Astrocyte (in vitro differentiated cells and primary cell): ENCODE measurements at regions not wholly inside any gene's neighbourhood (a gene's known extent, or its start where the extent isn't known, plus 50 kb on each side); places are given as distances from the start of the nearest gene placed in this dataset.

Experiments used
- DNase-seq: peaks from one replicate; pipeline ENCODE4 v3.0.0-alpha.2; 2010; ENCODE audit warnings: low read depth
- FAIRE-seq: peaks from 2 replicates; lab custom pipeline; 2011; peaks lifted over from hg19 to GRCh38; lab: Jason Lieb, UNC
- H2AFZ ChIP-seq: 2 replicates; pipeline ENCODE4 v1.6.0; 2012; ENCODE audit warnings: low read depth, low read length, inconsistent platforms
- H3K27ac ChIP-seq: 2 replicates; pipeline ENCODE4 v1.5.1; 2011; ENCODE audit warnings: low read depth, low read length, inconsistent platforms
- H3K27me3 ChIP-seq: 2 replicates; pipeline ENCODE4 v1.6.0; 2011; ENCODE audit warnings: low read length, inconsistent platforms; ENCODE audit not compliant: insufficient read depth
- H3K36me3 ChIP-seq: 2 replicates; pipeline ENCODE4 v1.5.1; 2011; ENCODE audit warnings: low read length, inconsistent platforms; ENCODE audit not compliant: insufficient read depth
- H3K4me1 ChIP-seq: 2 replicates; pipeline ENCODE4 v1.5.1; 2011; ENCODE audit warnings: low read length, inconsistent platforms; ENCODE audit not compliant: insufficient read depth
- H3K4me2 ChIP-seq: 2 replicates; pipeline ENCODE4 v1.6.0; 2012; ENCODE audit warnings: low read length, inconsistent platforms
- H3K4me3 ChIP-seq: 2 replicates; pipeline ENCODE4 v1.5.1; 2011; ENCODE audit warnings: low read depth, mild to moderate bottlenecking, low read length, inconsistent platforms; ENCODE audit not compliant: insufficient read depth
- H3K79me2 ChIP-seq: 2 replicates; pipeline ENCODE4 v1.6.0; 2012; ENCODE audit warnings: mild to moderate bottlenecking, low read length, inconsistent platforms; ENCODE audit not compliant: insufficient read depth
- H3K9ac ChIP-seq: 2 replicates; pipeline ENCODE4 v1.6.0; 2012; ENCODE audit warnings: mild to moderate bottlenecking, low read length, inconsistent platforms
- H3K9me3 ChIP-seq: 2 replicates; pipeline ENCODE4 v1.5.1; 2012; ENCODE audit warnings: low read depth, mild to moderate bottlenecking, low read length, inconsistent platforms; ENCODE audit not compliant: insufficient read depth
- H4K20me1 ChIP-seq: 2 replicates; pipeline ENCODE4 v1.6.0; 2012; ENCODE audit warnings: low read length, inconsistent platforms; ENCODE audit not compliant: insufficient read depth
- H3K27ac Mint-ChIP-seq: one replicate; pipeline ENCODE4 v1.8.0; 2021; ENCODE audit warnings: mild to moderate bottlenecking, mixed read lengths; ENCODE audit not compliant: unreplicated experiment
- H3K27me3 Mint-ChIP-seq: one replicate; pipeline ENCODE4 v1.8.0; 2021; ENCODE audit warnings: low read depth, mixed read lengths; ENCODE audit not compliant: unreplicated experiment
- H3K36me3 Mint-ChIP-seq: one replicate; pipeline ENCODE4 v1.8.0; 2021; ENCODE audit warnings: low read depth, mixed read lengths; ENCODE audit not compliant: unreplicated experiment
- H3K4me1 Mint-ChIP-seq: one replicate; pipeline ENCODE4 v1.8.0; 2021; ENCODE audit warnings: low read depth, mixed read lengths; ENCODE audit not compliant: unreplicated experiment
- H3K4me3 Mint-ChIP-seq: one replicate; pipeline ENCODE4 v1.8.0; 2021; ENCODE audit warnings: mild to moderate bottlenecking, moderate library complexity, mixed read lengths; ENCODE audit not compliant: unreplicated experiment
- H3K9me3 Mint-ChIP-seq: one replicate; pipeline ENCODE4 v1.8.0; 2021; ENCODE audit warnings: mild to moderate bottlenecking, mixed read lengths; ENCODE audit not compliant: unreplicated experiment
- EZH2 ChIP-seq: IDR thresholded peaks from 2 replicates; pipeline ENCODE4 v1.6.1; 2012; ENCODE audit warnings: mild to moderate bottlenecking, low read length, inconsistent platforms; ENCODE audit not compliant: insufficient read depth
- TF ChIP-seq, protein P1 (sequence below): IDR thresholded peaks from 2 replicates; pipeline ENCODE4 v1.5.1; 2011; ENCODE audit warnings: low read depth, mild to moderate bottlenecking, inconsistent platforms, low read length, moderate library complexity; ENCODE audit not compliant: insufficient read depth

DNA sequence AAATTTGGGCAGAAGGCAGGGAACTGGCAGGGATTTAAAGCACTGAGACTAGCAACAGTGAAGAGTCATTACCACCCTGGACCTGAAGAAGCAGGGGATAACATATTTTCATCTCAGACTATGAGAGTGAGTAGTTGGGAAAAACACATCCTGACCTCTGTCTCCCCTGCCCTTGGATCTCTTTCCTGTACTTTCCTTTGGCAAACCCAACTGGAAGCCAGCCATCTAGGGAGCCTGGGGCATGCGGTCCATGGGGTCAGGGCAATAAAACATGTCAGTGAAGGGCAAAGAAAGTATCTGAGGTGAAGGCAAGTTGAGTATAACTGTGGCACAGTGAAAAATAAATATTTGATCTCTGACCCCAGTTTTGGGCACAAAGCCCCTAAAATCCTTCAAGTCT is 698.2 kb downstream of the DOK5 start:
- Histone ChIP-seq H3K4me3 (no peak overlapping the region), H4K20me1 (no peaks in the 10 kb centered on the region), H3K4me2 (no peak overlapping the region), H3K4me1 (no peaks in the 10 kb centered on the region), H3K36me3 (no peaks in the 10 kb centered on the region), H3K27me3 (no peaks in the 10 kb centered on the region), H3K27ac (no peak overlapping the region), H3K79me2 (no peaks in the 10 kb centered on the region), H3K9me3 (no peaks in the 10 kb centered on the region), H3K9ac (no peak overlapping the region), H2AFZ (no peak overlapping the region)
- H3K9me3 Mint-ChIP-seq: no peaks in the 10 kb centered on the region
- H3K4me1 Mint-ChIP-seq: no peaks in the 10 kb centered on the region
- TF ChIP-seq EZH2: no peak
- TF ChIP-seq, protein P1, sequence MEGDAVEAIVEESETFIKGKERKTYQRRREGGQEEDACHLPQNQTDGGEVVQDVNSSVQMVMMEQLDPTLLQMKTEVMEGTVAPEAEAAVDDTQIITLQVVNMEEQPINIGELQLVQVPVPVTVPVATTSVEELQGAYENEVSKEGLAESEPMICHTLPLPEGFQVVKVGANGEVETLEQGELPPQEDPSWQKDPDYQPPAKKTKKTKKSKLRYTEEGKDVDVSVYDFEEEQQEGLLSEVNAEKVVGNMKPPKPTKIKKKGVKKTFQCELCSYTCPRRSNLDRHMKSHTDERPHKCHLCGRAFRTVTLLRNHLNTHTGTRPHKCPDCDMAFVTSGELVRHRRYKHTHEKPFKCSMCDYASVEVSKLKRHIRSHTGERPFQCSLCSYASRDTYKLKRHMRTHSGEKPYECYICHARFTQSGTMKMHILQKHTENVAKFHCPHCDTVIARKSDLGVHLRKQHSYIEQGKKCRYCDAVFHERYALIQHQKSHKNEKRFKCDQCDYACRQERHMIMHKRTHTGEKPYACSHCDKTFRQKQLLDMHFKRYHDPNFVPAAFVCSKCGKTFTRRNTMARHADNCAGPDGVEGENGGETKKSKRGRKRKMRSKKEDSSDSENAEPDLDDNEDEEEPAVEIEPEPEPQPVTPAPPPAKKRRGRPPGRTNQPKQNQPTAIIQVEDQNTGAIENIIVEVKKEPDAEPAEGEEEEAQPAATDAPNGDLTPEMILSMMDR: no peak
- DNase-seq (no peak), FAIRE-seq (no peak)
- no peaks in the 10 kb centered on the region for H3K36me3 Mint-ChIP-seq
- no peaks in the 10 kb centered on the region for H3K27me3 Mint-ChIP-seq
- H3K27ac Mint-ChIP-seq: no peak overlapping the region
- no peak overlapping the region for H3K4me3 Mint-ChIP-seq

DNA sequence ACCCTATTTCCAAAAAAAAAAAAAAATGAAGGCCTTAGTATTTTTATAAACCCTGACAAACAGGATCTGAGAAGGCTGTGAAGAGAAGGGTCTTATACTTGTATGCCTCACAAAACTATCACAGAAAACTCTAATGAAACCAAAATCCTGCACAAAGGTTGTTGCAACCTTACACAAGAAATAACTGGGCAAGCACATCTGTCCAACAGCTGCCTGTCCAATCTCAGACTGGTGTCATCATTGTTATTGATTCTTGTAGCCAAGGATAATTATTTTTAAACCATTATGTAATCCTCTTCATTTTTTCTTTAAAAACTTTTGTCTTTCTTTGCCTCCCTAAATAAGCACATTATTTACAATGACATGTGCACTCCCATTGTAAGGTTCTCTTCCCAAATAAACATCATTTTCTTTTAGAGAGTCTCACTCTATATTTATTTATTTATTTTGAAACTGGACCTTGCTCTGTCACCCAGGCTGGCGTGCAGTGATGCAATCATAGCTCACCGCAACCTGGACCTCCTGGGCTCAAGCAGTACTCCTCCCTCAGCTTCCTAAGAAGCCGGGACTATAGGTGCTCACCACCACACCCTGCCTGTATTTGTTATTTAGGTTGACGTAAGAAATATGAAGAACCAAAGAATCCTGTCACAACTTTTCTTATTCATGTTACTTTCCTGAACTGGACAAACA is 697.1 kb downstream of the DOK5 start:
- Histone ChIP-seq H3K4me3 (no peak overlapping the region), H3K9me3 (no peaks in the 10 kb centered on the region), H3K4me1 (no peaks in the 10 kb centered on the region), H3K9ac (no peak overlapping the region), H3K4me2 (no peak overlapping the region), H3K36me3 (no peaks in the 10 kb centered on the region), H4K20me1 (no peaks in the 10 kb centered on the region), H3K27me3 (no peaks in the 10 kb centered on the region), H2AFZ (no peak overlapping the region), H3K27ac (no peak overlapping the region), H3K79me2 (no peaks in the 10 kb centered on the region)
- no peaks in the 10 kb centered on the region for H3K27me3 Mint-ChIP-seq
- no peaks in the 10 kb centered on the region for H3K4me1 Mint-ChIP-seq
- FAIRE-seq (no peak), DNase-seq (no peak)
- no peak overlapping the region for H3K4me3 Mint-ChIP-seq
- no peak overlapping the region for H3K27ac Mint-ChIP-seq
- no peaks in the 10 kb centered on the region for H3K36me3 Mint-ChIP-seq
- TF ChIP-seq, protein P1: no peak
- TF ChIP-seq EZH2: no peak
- no peaks in the 10 kb centered on the region for H3K9me3 Mint-ChIP-seq

DNA sequence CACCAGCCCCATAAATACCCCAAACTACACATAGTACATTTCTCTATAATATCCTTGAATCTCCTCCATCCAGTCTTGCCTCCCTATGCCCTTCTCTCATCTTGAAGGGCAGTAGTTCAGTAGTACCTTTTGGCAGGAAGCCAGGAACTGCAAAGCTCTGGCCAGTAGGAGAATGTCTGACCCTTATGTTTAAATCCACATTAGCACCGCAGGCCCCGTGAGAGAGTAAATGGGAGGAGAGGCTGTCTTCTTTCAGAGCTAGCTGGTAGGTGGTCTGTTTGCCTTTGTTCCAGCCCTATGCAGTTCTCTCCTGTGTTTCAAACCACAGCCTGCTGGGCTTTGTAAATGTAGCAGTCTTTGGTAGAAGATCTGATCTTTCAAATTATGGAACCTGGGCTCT is 690.7 kb downstream of the DOK5 start:
- no peak overlapping the region for H3K4me3 Mint-ChIP-seq
- Histone ChIP-seq H3K9ac (no peak overlapping the region), H3K79me2 (no peaks in the 10 kb centered on the region), H4K20me1 (no peaks in the 10 kb centered on the region), H3K4me1 (peaks cover 10% of the 10 kb centered on the region), H3K36me3 (no peaks in the 10 kb centered on the region), H3K27me3 (no peaks in the 10 kb centered on the region), H3K27ac (no peak overlapping the region), H2AFZ (no peak overlapping the region), H3K4me2 (no peak overlapping the region), H3K9me3 (no peaks in the 10 kb centered on the region), H3K4me3 (no peak overlapping the region)
- H3K27ac Mint-ChIP-seq: no peak overlapping the region
- TF ChIP-seq, protein P1: no peak
- no peak for TF ChIP-seq EZH2
- H3K4me1 Mint-ChIP-seq: no peaks in the 10 kb centered on the region
- H3K9me3 Mint-ChIP-seq: no peaks in the 10 kb centered on the region
- FAIRE-seq (no peak), DNase-seq (no peak)
- no peaks in the 10 kb centered on the region for H3K27me3 Mint-ChIP-seq
- no peaks in the 10 kb centered on the region for H3K36me3 Mint-ChIP-seq
